Left ventricle myocardium inferior (tissue), 1 donor: ENCODE measurements at regions not wholly inside any gene's neighbourhood (a gene's known extent, or its start where the extent isn't known, plus 50 kb on each side); places are given as distances from the start of the nearest gene placed in this dataset.

Experiments
- DNase-seq: peaks from one replicate; pipeline ENCODE4 v3.0.0-alpha.2; 2020
- H3K27ac ChIP-seq: fragments of 200-600 bp; replicated peaks from 2 replicates; pipeline ENCODE4 v1.8.0; 2021
- H3K27me3 ChIP-seq: fragments of 200-600 bp; 2 replicates; pipeline ENCODE4 v1.8.0; 2021; ENCODE audit warnings: low read depth
- H3K36me3 ChIP-seq: fragments of 200-600 bp; 2 replicates; pipeline ENCODE4 v1.8.0; 2021
- H3K4me1 ChIP-seq: fragments of 200-600 bp; 2 replicates; pipeline ENCODE4 v1.8.0; 2021
- H3K4me3 ChIP-seq: fragments of 200-600 bp; 2 replicates; pipeline ENCODE4 v1.8.0; 2021; ENCODE audit warnings: mild to moderate bottlenecking, moderate library complexity
- H3K9me3 ChIP-seq: fragments of 200-600 bp; replicated peaks from 2 replicates; pipeline ENCODE4 v1.8.0; 2021
- intact Hi-C: fragments of 100-400 bp; cut with micrococcal nuclease; formaldehyde crosslinking; loops from one replicate; pipeline ENCODE4 v1.11.0; 2022
- TF ChIP-seq, protein P1 (sequence below): fragments of 200-600 bp; IDR thresholded peaks from 2 replicates; pipeline ENCODE4 v1.8.0; 2021; ENCODE audit warnings: antibody characterized with exemption, mild to moderate bottlenecking, borderline replicate concordance
- donor health status: DM: no; HTN: yes; CAD: no; lungs with severe emphysema.

GRCh38 chr20:17168026-17168612 is 58.7 kb upstream of the PCSK2 start:
- intact Hi-C loops: no loop called here
- Histone ChIP-seq H3K27me3 (no peaks in the 10 kb centered on the region), H3K4me3 (no peak overlapping the region), H3K4me1 (no peaks in the 10 kb centered on the region), H3K27ac (no peak overlapping the region), H3K36me3 (no peaks in the 10 kb centered on the region), H3K9me3 (no peaks in the 10 kb centered on the region)
- TF ChIP-seq, protein P1, sequence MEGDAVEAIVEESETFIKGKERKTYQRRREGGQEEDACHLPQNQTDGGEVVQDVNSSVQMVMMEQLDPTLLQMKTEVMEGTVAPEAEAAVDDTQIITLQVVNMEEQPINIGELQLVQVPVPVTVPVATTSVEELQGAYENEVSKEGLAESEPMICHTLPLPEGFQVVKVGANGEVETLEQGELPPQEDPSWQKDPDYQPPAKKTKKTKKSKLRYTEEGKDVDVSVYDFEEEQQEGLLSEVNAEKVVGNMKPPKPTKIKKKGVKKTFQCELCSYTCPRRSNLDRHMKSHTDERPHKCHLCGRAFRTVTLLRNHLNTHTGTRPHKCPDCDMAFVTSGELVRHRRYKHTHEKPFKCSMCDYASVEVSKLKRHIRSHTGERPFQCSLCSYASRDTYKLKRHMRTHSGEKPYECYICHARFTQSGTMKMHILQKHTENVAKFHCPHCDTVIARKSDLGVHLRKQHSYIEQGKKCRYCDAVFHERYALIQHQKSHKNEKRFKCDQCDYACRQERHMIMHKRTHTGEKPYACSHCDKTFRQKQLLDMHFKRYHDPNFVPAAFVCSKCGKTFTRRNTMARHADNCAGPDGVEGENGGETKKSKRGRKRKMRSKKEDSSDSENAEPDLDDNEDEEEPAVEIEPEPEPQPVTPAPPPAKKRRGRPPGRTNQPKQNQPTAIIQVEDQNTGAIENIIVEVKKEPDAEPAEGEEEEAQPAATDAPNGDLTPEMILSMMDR: no peak
- no peak for DNase-seq

DNA sequence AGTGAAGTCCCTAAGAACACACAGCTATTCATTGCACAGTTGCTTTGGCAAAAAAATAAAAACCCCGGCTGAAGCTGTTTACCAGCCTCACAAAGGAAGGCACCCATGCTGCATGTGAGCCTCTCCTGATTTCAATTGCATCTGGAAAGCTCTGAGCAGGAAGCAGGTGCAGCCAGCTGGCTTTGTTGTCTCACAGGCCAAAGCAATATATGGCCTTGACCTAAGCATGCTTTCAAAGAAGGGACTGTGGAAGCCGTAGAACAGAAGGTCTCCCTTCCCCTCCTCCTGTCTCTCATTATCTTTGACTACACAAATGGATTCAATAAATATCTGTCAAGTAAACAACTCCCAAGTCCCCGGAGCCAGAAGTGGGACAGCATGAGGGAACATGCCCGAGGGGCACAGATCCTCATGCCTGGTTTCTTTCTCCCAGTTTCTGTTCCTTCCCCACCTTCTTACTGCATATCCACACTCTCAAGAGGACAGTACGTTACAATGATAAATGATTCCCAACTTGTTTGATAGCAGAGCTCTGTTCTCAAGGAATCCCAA is 57.2 kb upstream of the PCSK2 start:
- intact Hi-C loops: no loop called here

DNA sequence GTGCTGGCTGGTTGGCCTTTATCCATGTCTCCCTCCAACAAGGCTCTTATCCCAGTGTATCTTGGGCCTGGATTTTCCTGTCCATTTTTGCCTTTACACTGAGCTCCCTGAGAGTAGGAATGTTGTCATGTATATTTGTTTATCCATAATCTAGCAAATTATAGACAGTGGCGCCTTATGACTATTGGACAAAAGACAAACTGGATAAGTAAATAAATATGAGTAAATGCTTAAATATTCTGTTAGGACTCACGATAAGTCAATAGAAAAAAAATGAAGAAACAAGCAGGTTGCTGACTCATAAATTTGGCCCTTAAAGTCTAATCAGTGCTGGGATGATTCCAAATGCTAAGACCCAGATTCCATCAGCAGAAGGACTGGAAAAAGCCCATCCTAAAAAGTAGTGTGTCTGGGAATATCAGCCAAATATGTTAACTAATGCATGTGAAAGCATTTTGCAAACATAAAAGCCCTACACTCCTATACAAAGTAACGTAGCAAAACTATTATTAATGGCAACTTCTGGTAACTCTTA is 55.0 kb upstream of the PCSK2 start:
- Histone ChIP-seq H3K36me3 (no peaks in the 10 kb centered on the region), H3K27ac (no peak overlapping the region), H3K27me3 (no peaks in the 10 kb centered on the region), H3K4me3 (no peak overlapping the region), H3K4me1 (no peaks in the 10 kb centered on the region), H3K9me3 (no peaks in the 10 kb centered on the region)
- DNase-seq: no peak
- intact Hi-C loops: no loop called here
- TF ChIP-seq, protein P1: no peak

More for the DNA sequence above, 57.2 kb upstream of the PCSK2 start:
- Histone ChIP-seq H3K27ac (no peak overlapping the region), H3K4me3 (no peak overlapping the region), H3K4me1 (no peaks in the 10 kb centered on the region), H3K36me3 (no peaks in the 10 kb centered on the region), H3K9me3 (no peaks in the 10 kb centered on the region), H3K27me3 (no peaks in the 10 kb centered on the region)
- no peak for DNase-seq
- TF ChIP-seq, protein P1: no peak

- Histone ChIP-seq H3K4me1 (no peaks in the 10 kb centered on the region), H3K27me3 (no peaks in the 10 kb centered on the region), H3K36me3 (no peaks in the 10 kb centered on the region), H3K27ac (no peak overlapping the region), H3K9me3 (no peaks in the 10 kb centered on the region), H3K4me3 (no peak overlapping the region)
- intact Hi-C loops: no loop called here
- DNase-seq: no peak
- TF ChIP-seq, protein P1: no peak
These were observed 53.9 kb upstream of the PCSK2 start for GRCh38 chr20:17172836-17173516.
